Astrocyte (in vitro differentiated cells and primary cell): ENCODE measurements at regions not wholly inside any gene's neighbourhood (a gene's known extent, or its start where the extent isn't known, plus 50 kb on each side); places are given as distances from the start of the nearest gene placed in this dataset.

ENCODE experiments used
- CTCF ChIP-seq: IDR thresholded peaks from 2 replicates; pipeline ENCODE4 v1.5.1; 2011; ENCODE audit warnings: low read depth, mild to moderate bottlenecking, inconsistent platforms, low read length, moderate library complexity; ENCODE audit not compliant: insufficient read depth
- EZH2 ChIP-seq: IDR thresholded peaks from 2 replicates; pipeline ENCODE4 v1.6.1; 2012; ENCODE audit warnings: mild to moderate bottlenecking, low read length, inconsistent platforms; ENCODE audit not compliant: insufficient read depth

DNA sequence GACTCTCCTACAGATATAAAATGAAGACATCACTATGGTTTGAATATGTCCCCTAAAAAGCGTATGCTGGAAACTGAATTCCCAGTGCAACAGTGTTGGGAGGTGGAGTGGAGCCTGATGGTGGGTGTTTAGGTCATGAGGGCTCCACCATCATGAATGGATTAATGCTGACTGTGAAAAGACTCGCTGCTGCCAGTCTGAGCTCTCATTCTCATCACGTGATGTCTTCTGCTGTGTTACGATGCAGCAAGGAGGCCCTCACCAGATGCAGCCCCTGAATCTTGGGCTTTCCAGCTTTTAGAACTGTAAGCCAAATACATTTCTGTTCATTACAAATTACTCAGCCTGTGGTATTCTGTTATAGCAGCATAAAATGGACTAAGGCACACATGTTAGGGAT lies 73.8 kb upstream of the PPP2R5A start:
- no peak for TF ChIP-seq EZH2
- TF ChIP-seq CTCF, result no peak
